H1 (cell line): ENCODE measurements at regions not wholly inside any gene's neighbourhood (a gene's known extent, or its start where the extent isn't known, plus 50 kb on each side); places are given as distances from the start of the nearest gene placed in this dataset.
"Not testable (repeated sequence)": the region's sequence is repeated elsewhere in the genome, so short reads cannot be mapped to it uniquely, and the experiment has no call there.

Experiments used
- CTCF ChIA-PET: fragments of 300-600 bp; sonication (Branson Sonifier 250); formaldehyde crosslinking; loops from one replicate; lab custom pipeline; 2021; ENCODE audit not compliant: partially characterized antibody; lab: Charles Lee
- POLR2A ChIA-PET: fragments of 300-600 bp; sonication (Branson Sonifier 250); formaldehyde crosslinking; loops from one replicate; lab custom pipeline; 2021; ENCODE audit warnings: inconsistent platforms; ENCODE audit not compliant: partially characterized antibody; lab: Charles Lee
- DNase-seq, 2 experiments: peaks; one replicate each; pipeline versions ENCODE4 v3.0.0 to v3.0.0-alpha.2; 2010 to 2022; ENCODE audit warnings: low spot score in 2 of 2, low read depth in 1 of 2, mixed read lengths in 1 of 2
- FAIRE-seq: peaks from 2 replicates; lab custom pipeline; 2011; peaks lifted over from hg19 to GRCh38; lab: Jason Lieb, UNC
- H2AFZ ChIP-seq: 2 replicates; pipeline ENCODE4 v1.8.1; 2012; ENCODE audit warnings: low read length, inconsistent platforms
- H2AK5ac ChIP-seq: 2 replicates; pipeline ENCODE4 v1.6.1; 2013; ENCODE audit warnings: low read depth, low read length
- H2BK120ac ChIP-seq: replicated peaks from 2 replicates; pipeline ENCODE3; 2013; ENCODE audit warnings: low read depth, low read length, inconsistent platforms
- H2BK12ac ChIP-seq: 2 replicates; pipeline ENCODE4 v1.6.1; 2013; ENCODE audit warnings: low read depth, low read length
- H2BK15ac ChIP-seq: 2 replicates; pipeline ENCODE4 v1.6.1; 2013; ENCODE audit warnings: low read length
- H2BK20ac ChIP-seq: 2 replicates; pipeline ENCODE4 v1.6.1; 2013; ENCODE audit warnings: low read length
- H2BK5ac ChIP-seq: 2 replicates; pipeline ENCODE4 v1.6.1; 2013; ENCODE audit warnings: low read depth, low read length
- H3K14ac ChIP-seq: 2 replicates; pipeline ENCODE4 v1.6.1; 2013; ENCODE audit warnings: inconsistent platforms; ENCODE audit not compliant: insufficient read length
- H3K18ac ChIP-seq: 2 replicates; pipeline ENCODE4 v1.6.1; 2013; ENCODE audit warnings: low read length; ENCODE audit errors: extremely low read depth
- H3K23ac ChIP-seq: 2 replicates; pipeline ENCODE4 v1.6.1; 2013; ENCODE audit warnings: inconsistent platforms; ENCODE audit not compliant: insufficient read length
- H3K23me2 ChIP-seq: 2 replicates; pipeline ENCODE4 v1.6.1; 2013; ENCODE audit warnings: low read depth, low read length
- H3K27ac ChIP-seq: 2 replicates; pipeline ENCODE4 v1.6.1; 2011; ENCODE audit warnings: low read depth, low read length, inconsistent platforms
- H3K27me3 ChIP-seq, 4 experiments: replicated peaks in 1 of 4; 1 replicate in 1 of 4; 2 replicates in 3 of 4; pipeline versions ENCODE4 v1.6.1 to v1.8.1; 2011 to 2013; ENCODE audit warnings: low read length in 3 of 4, mild to moderate bottlenecking in 3 of 4, inconsistent platforms in 2 of 4, mixed read lengths in 2 of 4, moderate library complexity in 1 of 4; ENCODE audit not compliant: control insufficient read depth in 3 of 4, insufficient read depth in 3 of 4; ENCODE audit errors: extremely low read depth in 1 of 4
- H3K36me3 ChIP-seq, 4 experiments: 2 replicates each; pipeline versions ENCODE4 v1.6.1 to v1.8.1; 2011 to 2013; ENCODE audit warnings: mild to moderate bottlenecking in 4 of 4, low read length in 3 of 4, moderate library complexity in 2 of 4, control low read depth in 1 of 4, inconsistent platforms in 1 of 4; ENCODE audit not compliant: insufficient read depth in 4 of 4, control insufficient read depth in 2 of 4
- H3K4ac ChIP-seq: replicated peaks from 2 replicates; pipeline ENCODE3; 2013; ENCODE audit warnings: low read length, low read depth, mixed read lengths, inconsistent platforms; ENCODE audit not compliant: insufficient read length
- H3K4me1 ChIP-seq, 4 experiments: replicated peaks in 1 of 4; 1 replicate in 1 of 4; 2 replicates in 3 of 4; pipeline versions ENCODE4 v1.6.1 to v1.8.1; 2011 to 2013; ENCODE audit warnings: low read length in 3 of 4, inconsistent platforms in 2 of 4, mixed read lengths in 1 of 4; ENCODE audit not compliant: insufficient read depth in 4 of 4, control insufficient read depth in 3 of 4
- H3K4me2 ChIP-seq, 2 experiments: 2 replicates each; pipeline versions ENCODE4 v1.6.1 to v1.8.1; 2011 to 2013; ENCODE audit warnings: low read depth in 2 of 2, low read length in 2 of 2, control low read depth in 1 of 2, inconsistent platforms in 1 of 2, mild to moderate bottlenecking in 1 of 2; ENCODE audit not compliant: insufficient read depth in 1 of 2
- H3K4me3 ChIP-seq, 4 experiments: fragments of 200-600, 300-600 bp in 1 of 4; sonication (generic), shearing (Covaris generic), sonication (Bioruptor Twin) in 1 of 4; 2 replicates each; pipeline versions ENCODE4 v1.5.1 to v1.8.1; 2011 to 2016; ENCODE audit warnings: low read length in 4 of 4, low read depth in 3 of 4, control low read depth in 2 of 4, inconsistent platforms in 2 of 4, mild to moderate bottlenecking in 2 of 4, mixed read lengths in 1 of 4, moderate library complexity in 1 of 4; ENCODE audit not compliant: insufficient read depth in 2 of 4; ENCODE audit errors: extremely low read depth in 1 of 4
- H3K56ac ChIP-seq: replicated peaks from 2 replicates; pipeline ENCODE3; 2013; ENCODE audit warnings: low read depth, mild to moderate bottlenecking, mixed read lengths, low read length, inconsistent platforms; ENCODE audit not compliant: insufficient read length
- H3K79me1 ChIP-seq: 2 replicates; pipeline ENCODE4 v1.6.1; 2013; ENCODE audit warnings: low read depth, low read length, control low read depth
- H3K79me2 ChIP-seq, 2 experiments: 2 replicates each; pipeline versions ENCODE4 v1.6.1 to v1.8.1; 2012 to 2013; ENCODE audit warnings: low read length in 2 of 2, mild to moderate bottlenecking in 2 of 2, inconsistent platforms in 1 of 2; ENCODE audit not compliant: insufficient read depth in 2 of 2, control insufficient read depth in 1 of 2
- H3K9ac ChIP-seq, 4 experiments: replicated peaks in 1 of 4; 1 replicate in 1 of 4; 2 replicates in 3 of 4; pipeline versions ENCODE4 v1.6.1 to v1.8.1; 2011 to 2013; ENCODE audit warnings: low read depth in 3 of 4, low read length in 3 of 4, control low read depth in 2 of 4, mild to moderate bottlenecking in 2 of 4, moderate library complexity in 2 of 4, inconsistent platforms in 1 of 4; ENCODE audit errors: extremely low read depth in 1 of 4
- H3K9me3 ChIP-seq, 2 experiments: 2 replicates each; pipeline versions ENCODE4 v1.6.1 to v1.8.1; 2012 to 2013; ENCODE audit warnings: mild to moderate bottlenecking in 2 of 2, moderate library complexity in 2 of 2, control low read depth in 1 of 2, inconsistent platforms in 1 of 2, low read depth in 1 of 2, low read length in 1 of 2, mixed read lengths in 1 of 2; ENCODE audit not compliant: insufficient read depth in 2 of 2
- H4K20me1 ChIP-seq, 2 experiments: replicated peaks in 1 of 2; 2 replicates each; pipeline versions ENCODE3 to v1.8.1; 2011 to 2013; ENCODE audit warnings: inconsistent platforms in 2 of 2, low read length in 2 of 2, mild to moderate bottlenecking in 1 of 2; ENCODE audit not compliant: insufficient read depth in 2 of 2, control insufficient read depth in 1 of 2
- H4K5ac ChIP-seq: 2 replicates; pipeline ENCODE4 v1.6.1; 2013; ENCODE audit warnings: low read length, low read depth, mixed read lengths, inconsistent platforms; ENCODE audit not compliant: insufficient read length
- H4K8ac ChIP-seq: 2 replicates; pipeline ENCODE4 v1.8.0; 2013; ENCODE audit warnings: mild to moderate bottlenecking, moderate library complexity, low read length, inconsistent platforms; ENCODE audit not compliant: insufficient read depth; ENCODE audit errors: extremely low read depth
- H4K91ac ChIP-seq: replicated peaks from 2 replicates; pipeline ENCODE3; 2013; ENCODE audit warnings: low read length, mixed read lengths, inconsistent platforms; ENCODE audit not compliant: insufficient read length
- WGBS, 2 experiments: shearing (Covaris generic) in 1 of 2; methylation state at CpG; one replicate each; pipeline versions ENCODE4 v1.1.6 to v1.1.7; 2013 to 2015; ENCODE audit warnings: low lambda C conversion rate in 2 of 2, mixed read lengths in 2 of 2, inconsistent platforms in 1 of 2, low coverage in 1 of 2, missing lambda C conversion rate in 1 of 2; ENCODE audit not compliant: insufficient replicate concordance in 2 of 2, insufficient coverage in 1 of 2, insufficient read length in 1 of 2; ENCODE audit errors: extremely low coverage in 1 of 2, missing lambda C conversion rate in 1 of 2; 5-methylcytosine and 5-hydroxymethylcytosine counted together

- H3K4ac ChIP-seq, H3K4me2 ChIP-seq, CTCF ChIA-PET, H3K23ac ChIP-seq, H2AK5ac ChIP-seq, H3K9ac ChIP-seq, FAIRE-seq, H3K18ac ChIP-seq, H3K27ac ChIP-seq, H2AFZ ChIP-seq, H4K20me1 ChIP-seq, H2BK5ac ChIP-seq, H3K4me1 ChIP-seq, H2BK120ac ChIP-seq, H3K14ac ChIP-seq, H3K56ac ChIP-seq, H4K8ac ChIP-seq, H3K36me3 ChIP-seq, H4K91ac ChIP-seq, DNase-seq, POLR2A ChIA-PET, H3K79me2 ChIP-seq, H3K79me1 ChIP-seq, H2BK15ac ChIP-seq, H3K4me3 ChIP-seq, H3K27me3 ChIP-seq, H3K23me2 ChIP-seq, H3K9me3 ChIP-seq, H2BK20ac ChIP-seq, H2BK12ac ChIP-seq, H4K5ac ChIP-seq: not testable (repeated sequence)
- no CpG with 5 or more reads among the region's 111 CpGs for WGBS, 2 experiments
These were observed 2316.1 kb upstream of the TPTE start for GRCh38 chr21:8205094-8205891.

DNA sequence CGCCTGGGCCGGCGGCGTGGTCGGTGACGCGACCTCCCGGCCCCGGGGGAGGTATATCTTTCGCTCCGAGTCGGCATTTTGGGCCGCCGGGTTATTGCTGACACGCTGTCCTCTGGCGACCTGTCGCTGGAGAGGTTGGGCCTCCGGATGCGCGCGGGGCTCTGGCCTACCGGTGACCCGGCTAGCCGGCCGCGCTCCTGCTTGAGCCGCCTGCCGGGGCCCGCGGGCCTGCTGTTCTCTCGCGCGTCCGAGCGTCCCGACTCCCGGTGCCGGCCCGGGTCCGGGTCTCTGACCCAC is 2315.5 kb upstream of the TPTE start:
- CTCF ChIA-PET, H3K36me3 ChIP-seq, DNase-seq, H2BK120ac ChIP-seq, H3K27ac ChIP-seq, H3K79me2 ChIP-seq, H2BK15ac ChIP-seq, H4K5ac ChIP-seq, H2AK5ac ChIP-seq, H3K18ac ChIP-seq, H3K56ac ChIP-seq, H2BK12ac ChIP-seq, H3K23me2 ChIP-seq, FAIRE-seq, H4K20me1 ChIP-seq, H3K4ac ChIP-seq, H2BK20ac ChIP-seq, H2AFZ ChIP-seq, H3K9me3 ChIP-seq, H3K4me1 ChIP-seq, H4K8ac ChIP-seq, H3K27me3 ChIP-seq, H3K23ac ChIP-seq, H4K91ac ChIP-seq, H3K4me2 ChIP-seq, POLR2A ChIA-PET, H3K79me1 ChIP-seq, H3K14ac ChIP-seq, H3K4me3 ChIP-seq, H3K9ac ChIP-seq, H2BK5ac ChIP-seq: not testable (repeated sequence)
- WGBS, 2 experiments = no CpG with 5 or more reads among the region's 40 CpGs
